CD4-positive, alpha-beta T cell treated with Interleukin-15 for 1 hour (primary cell): ENCODE measurements at regions not wholly inside any gene's neighbourhood (a gene's known extent, or its start where the extent isn't known, plus 50 kb on each side); places are given as distances from the start of the nearest gene placed in this dataset.
"Not testable (repeated sequence)": the region's sequence is repeated elsewhere in the genome, so short reads cannot be mapped to it uniquely, and the experiment has no call there.

Experiments used
- DNase-seq: peaks from one replicate; pipeline ENCODE4 v3.0.0-alpha.2; 2020

GRCh38 chr4:12140864-12141263, 712.2 kb upstream of the HS3ST1 start:
- DNase-seq: no peak

GRCh38 chr4:12139296-12139695, 710.6 kb upstream of the HS3ST1 start:
- no peak for DNase-seq

DNA sequence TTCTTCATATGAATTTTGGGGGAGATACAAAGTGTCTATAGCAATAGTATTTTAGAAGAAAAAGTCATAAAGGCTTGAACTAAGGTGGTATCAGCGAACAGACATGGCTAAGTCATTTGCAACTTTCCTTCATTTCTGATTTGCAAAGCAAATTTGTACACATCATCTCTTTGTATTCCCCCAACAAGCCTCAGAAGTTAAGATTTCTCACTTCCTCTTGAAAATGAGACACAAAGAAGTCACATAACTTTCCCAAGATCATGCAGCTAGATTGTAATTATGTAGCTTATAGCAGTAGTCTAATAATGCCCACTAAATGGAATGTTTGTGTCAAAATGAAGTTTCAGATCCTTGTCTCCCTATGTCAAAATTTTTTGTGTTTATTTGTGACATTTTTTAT, 709.8 kb upstream of the HS3ST1 start:
- DNase-seq: no peak

GRCh38 chr4:12137575-12137974, 708.9 kb upstream of the HS3ST1 start:
- no peak for DNase-seq

GRCh38 chr4:12126474-12126873, 697.8 kb upstream of the HS3ST1 start:
- DNase-seq: peak; percentile 18

DNA sequence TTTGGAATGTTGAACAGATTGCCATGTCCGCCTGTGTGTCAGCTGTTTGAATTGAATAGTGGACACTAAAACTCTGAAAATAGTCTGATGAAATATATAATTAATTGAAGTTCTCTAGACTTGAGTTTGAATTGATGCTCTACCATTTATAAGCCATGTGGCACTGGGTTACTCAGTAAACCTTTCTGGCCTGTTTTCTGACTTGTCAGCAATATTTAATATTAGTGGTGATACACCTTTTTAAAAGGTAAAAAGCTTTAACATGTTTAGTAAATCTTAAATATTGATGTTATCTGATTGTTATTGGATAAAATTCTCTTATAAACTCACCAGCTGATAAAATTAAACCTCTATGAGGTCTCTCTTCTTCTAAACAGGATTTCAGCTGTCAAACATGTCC, 695.4 kb upstream of the HS3ST1 start:
- DNase-seq: no peak

DNA sequence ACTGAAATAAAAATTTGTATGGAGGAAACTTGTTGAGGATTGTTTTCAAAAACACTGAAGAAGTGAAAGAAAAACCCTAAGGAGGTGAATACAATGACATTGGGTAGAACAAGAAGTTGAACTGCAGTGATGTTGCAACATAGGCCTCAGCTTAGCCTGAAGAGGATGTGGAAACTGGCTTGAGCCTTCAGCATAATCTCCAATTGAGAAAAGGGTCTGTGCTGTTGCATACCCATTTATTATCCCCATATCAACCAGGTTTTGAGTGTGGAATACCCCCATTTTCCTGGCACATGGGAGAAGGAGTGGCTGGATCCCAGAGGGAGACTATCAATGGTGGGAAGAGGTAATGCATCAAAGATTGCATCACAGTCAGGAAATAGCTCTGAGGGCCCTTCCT, 695.0 kb upstream of the HS3ST1 start:
- DNase-seq: no peak

DNA sequence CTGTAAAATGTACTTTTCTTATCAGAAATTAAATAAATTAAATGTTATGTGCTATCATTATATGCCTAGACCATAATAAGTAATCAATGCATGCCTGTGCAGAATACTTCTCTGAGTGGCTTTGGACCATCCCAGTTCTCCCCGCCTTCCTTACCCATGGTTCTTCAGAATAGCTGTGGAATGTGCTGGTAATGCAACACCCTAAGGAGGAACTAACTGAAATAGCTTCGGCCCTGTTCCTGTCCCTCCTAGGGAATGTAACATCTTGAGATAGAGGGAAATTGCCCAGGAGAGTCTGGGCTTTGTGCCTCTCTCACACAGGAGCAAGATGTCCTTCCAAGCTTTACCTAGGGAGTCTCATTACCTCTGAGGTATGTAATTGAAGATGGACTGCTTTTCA, 693.6 kb upstream of the HS3ST1 start:
- DNase-seq: no peak

DNA sequence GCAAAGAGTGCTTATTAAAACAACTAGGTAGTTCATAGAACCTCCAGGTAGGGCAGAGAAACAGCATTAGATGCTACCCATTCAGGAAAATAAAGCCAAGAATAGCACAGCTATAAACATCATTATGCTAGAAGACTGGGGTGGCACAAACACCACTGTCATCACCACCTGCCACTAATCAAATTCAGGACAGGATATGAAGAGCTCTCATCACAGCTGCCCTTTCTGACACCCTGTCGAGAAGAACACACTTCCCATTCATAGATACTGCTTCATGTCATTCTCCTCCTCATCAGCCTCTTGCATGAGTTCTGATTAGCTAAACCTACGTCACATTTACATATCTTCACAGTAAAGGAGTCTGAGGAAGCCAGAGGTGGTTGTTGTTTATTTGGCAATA, 692.3 kb upstream of the HS3ST1 start:
- DNase-seq: no peak

GRCh38 chr4:12118651-12119213, 690.0 kb upstream of the HS3ST1 start:
- peak; percentile 21 for DNase-seq

DNA sequence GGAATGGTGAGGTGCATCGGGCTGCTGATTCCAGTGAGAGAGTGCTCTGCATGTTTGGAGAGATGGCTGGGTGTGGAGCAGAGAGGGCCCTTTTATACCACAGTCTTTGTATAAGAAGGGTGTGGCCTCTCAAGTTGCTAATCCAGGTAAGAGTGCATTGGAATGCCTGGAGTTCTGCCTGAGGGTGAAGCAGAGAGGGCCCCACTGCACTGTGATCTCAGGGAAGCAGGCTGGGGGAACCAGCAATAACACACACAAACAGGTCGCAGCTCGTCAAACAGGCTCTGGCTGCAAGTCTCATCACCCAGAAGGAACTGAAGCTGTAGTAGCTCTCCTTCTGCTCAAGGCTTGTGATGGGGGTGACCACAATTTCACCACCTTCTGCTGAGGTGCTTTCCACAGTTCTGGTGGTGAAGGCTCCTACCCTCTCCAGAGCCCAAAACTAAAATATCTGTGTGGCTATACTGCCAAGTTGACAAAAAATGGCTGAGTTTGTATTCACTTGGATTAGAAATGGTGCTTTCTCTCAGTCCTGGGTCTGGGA, 687.4 kb upstream of the HS3ST1 start:
- DNase-seq: no peak

- DNase-seq: no peak
Observed at GRCh38 chr4:12110627-12111026, 681.9 kb upstream of the HS3ST1 start.

GRCh38 chr4:12109056-12109455, 680.4 kb upstream of the HS3ST1 start:
- DNase-seq: not testable (repeated sequence)

- DNase-seq: no peak
Observed at GRCh38 chr4:12105519-12105918, 676.8 kb upstream of the HS3ST1 start.

GRCh38 chr4:12089920-12090319, 661.2 kb upstream of the HS3ST1 start:
- DNase-seq: not testable (repeated sequence)

- no peak for DNase-seq
Observed at GRCh38 chr4:12084690-12085089, 656.0 kb upstream of the HS3ST1 start.

- no peak for DNase-seq
Observed at GRCh38 chr4:12071316-12071715, 642.6 kb upstream of the HS3ST1 start.

- no peak for DNase-seq
Observed at GRCh38 chr4:12053966-12054365, 625.3 kb upstream of the HS3ST1 start.

GRCh38 chr4:12053556-12053955, 624.9 kb upstream of the HS3ST1 start:
- no peak for DNase-seq

DNA sequence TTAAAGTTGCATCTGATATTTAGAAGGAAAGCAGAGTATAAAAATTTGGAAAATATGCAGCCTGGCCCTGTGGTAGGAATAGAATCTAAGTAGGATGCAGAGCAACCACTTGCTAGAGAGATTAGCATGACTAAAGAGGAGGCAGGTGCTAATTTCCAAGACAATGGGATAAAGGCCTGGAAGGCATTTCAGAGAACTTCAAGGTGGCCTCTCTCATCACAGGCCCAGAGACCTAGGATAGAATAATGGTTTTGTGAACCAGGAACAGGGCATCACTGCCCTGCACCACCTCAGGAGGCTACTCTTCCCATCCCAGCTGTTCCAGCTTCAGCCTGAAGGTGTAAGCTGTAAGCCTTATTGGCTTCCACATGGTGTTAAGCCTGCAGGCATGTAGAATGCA, 621.7 kb upstream of the HS3ST1 start:
- DNase-seq: no peak

GRCh38 chr4:12042818-12043217, 614.1 kb upstream of the HS3ST1 start:
- no peak for DNase-seq

DNA sequence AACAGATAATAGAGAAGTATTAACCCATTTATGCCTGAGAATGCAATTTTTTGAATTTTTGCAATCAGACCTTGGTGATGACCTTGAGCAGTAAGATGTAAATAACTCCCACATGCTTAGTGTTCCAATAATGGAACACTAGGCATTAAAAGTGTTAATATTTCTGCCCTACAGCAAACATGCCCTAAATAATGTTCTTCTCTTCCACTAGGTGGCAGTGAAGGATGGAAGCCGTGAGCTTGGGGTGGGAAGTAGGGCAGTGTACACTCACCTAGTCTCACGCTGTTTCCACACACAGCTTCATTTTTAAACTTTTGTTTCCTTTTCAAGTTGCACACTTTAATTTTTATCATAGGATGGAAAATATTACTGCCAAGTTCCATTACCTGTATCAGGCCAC, 613.1 kb upstream of the HS3ST1 start:
- no peak for DNase-seq

DNA sequence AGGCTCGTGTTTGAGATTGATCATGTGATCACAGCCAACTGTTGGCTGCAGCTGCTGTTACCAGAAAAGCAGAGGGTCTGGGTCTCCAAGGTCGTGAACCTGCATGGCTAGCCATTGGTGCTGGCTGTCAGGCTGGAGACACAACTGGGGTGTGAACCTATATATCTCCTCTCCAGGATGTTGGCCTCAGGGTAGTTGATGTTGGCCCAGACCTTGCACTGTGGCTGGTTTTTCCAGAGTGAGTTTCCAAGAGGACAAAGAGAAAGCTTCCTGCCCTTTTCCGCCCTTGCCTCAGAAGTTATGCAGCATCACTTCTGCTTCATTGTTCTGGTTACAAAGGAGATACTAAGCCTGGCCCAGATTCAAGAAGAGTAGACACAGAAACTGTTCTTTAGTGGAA, 607.8 kb upstream of the HS3ST1 start:
- no peak for DNase-seq

DNA sequence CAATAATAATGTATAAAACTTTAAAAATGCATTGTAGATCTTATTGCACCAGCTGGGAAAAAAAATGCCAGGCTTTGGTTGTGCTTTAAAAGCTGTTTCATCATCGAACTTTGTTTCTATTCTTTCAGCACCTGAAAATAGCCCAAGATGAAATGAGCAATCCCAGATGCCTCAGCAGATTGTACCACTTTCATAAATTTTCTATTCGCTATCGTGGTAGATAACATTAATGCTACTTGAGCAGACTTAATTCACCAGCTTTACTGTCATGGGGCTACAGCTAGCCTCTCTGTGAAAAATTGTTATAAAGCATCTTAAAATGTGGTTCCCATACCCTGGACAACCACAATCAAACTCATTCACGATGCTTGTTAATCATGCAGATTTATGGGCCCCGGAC, 599.6 kb upstream of the HS3ST1 start:
- DNase-seq: no peak

- no peak for DNase-seq
Observed at GRCh38 chr4:12022409-12022808, 593.7 kb upstream of the HS3ST1 start.

DNA sequence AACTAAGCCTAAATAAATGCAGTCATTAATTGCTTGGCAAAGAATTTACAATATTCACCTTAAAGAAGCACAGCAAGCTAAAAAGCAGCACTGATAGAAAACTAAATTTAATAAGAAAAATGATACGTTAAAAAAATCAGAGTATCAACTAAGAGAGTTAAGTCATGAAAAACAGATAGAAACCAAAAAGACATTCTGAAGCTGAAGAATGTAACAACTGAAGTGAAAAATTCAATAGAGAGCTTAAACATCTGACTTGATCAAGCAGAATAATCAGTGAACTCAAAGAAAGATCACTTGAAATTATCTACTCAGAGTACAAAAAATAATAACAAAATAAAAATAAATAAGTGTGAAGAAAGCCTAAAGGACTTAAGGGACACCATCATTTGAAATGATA, 588.0 kb upstream of the HS3ST1 start:
- no peak for DNase-seq
